ENCODE measurements at regions not wholly inside any gene's neighbourhood (a gene's known extent, or its start where the extent isn't known, plus 50 kb on each side); places are given as distances from the start of the nearest gene placed in this dataset.

DNA sequence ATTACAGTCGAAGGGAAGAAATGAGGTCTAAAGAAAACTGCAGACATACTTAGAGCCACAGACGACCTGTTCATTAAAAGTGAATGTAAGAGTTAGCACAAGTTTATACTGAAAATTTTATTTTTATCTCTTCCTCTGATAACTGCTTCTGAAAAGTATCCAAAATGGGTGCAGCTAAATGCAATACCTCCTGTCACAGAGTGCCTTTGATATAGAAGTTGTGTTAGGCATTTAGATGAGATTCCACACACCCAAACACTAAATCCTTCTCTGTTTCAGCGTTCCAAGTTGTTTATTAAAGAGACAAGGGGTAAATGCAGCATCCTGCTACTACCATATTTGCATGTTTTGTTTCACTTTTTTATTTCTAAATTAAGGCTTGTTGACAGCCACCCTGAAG, 214.7 kb upstream of the TSHZ2 start:
- H3K4me2 ChIP-seq (ENCODE audit: low read depth, low read length): no peak overlapping the region
- FAIRE-seq: no peak
- 0% methylated on average over 3 of the region's 3 CpGs for WGBS (ENCODE audit: low lambda C conversion rate)
- no peaks in the 10 kb centered on the region for H3K27me3 ChIP-seq (ENCODE audit: control insufficient read depth in 1 of 2, insufficient read depth in 2 of 2, low read length in 2 of 2)
- H4K20me1 ChIP-seq (ENCODE audit: insufficient read depth, low read length): no peaks in the 10 kb centered on the region
- no TSS peak for BruUV-seq (replicated peaks)
- ChIA-PET CTCF (ENCODE audit: low intra/inter-chr PET ratio, low total read pairs) (no interaction called here), POLR2A (no interaction called here)
- peaks cover 27% of the 10 kb centered on the region for H3K9me3 ChIP-seq (ENCODE audit: low read length)
- no peak overlapping the region for H3K4me3 ChIP-seq (replicated peaks in 1 of 3; ENCODE audit: insufficient read depth in 1 of 3, low read depth in 2 of 3, low read length in 3 of 3)
- no peak overlapping the region for H3K27ac ChIP-seq (ENCODE audit: extremely low read length, insufficient read depth, low read length)
- in situ Hi-C loops (cut with HindIII; ENCODE audit: extremely low pct_ligation_motif_present, low pct_unique_long_range_greater_than_20kb): no loop called here
- H3K9ac ChIP-seq (ENCODE audit: insufficient read depth, low read depth, low read length): no peak overlapping the region
- H3K4me1 ChIP-seq (ENCODE audit: insufficient read depth, low read length): no peaks in the 10 kb centered on the region
- H2AFZ ChIP-seq (ENCODE audit: low read length): no peak overlapping the region
- no peaks in the 10 kb centered on the region for H3K36me3 ChIP-seq (replicated peaks in 1 of 2; ENCODE audit: control insufficient read depth in 1 of 2, insufficient read depth in 2 of 2, low read length in 2 of 2)
- TF ChIP-seq EEA1 (CRISPR knock-in tag; IDR thresholded peaks at IDR 0.05; ENCODE audit: borderline replicate concordance) (no peak), TBL1XR1 (IDR thresholded peaks at IDR 0.05; ENCODE audit: borderline replicate concordance, low read length, partially characterized antibody) (no peak)
- H3K79me2 ChIP-seq (ENCODE audit: insufficient read depth, low read length): no peaks in the 10 kb centered on the region
- ATAC-seq: no peak
- intact Hi-C loops (cut with micrococcal nuclease; ENCODE audit: unreplicated experiment): no loop called here
- DNase-seq (ENCODE audit: low spot score): no peak

DNA sequence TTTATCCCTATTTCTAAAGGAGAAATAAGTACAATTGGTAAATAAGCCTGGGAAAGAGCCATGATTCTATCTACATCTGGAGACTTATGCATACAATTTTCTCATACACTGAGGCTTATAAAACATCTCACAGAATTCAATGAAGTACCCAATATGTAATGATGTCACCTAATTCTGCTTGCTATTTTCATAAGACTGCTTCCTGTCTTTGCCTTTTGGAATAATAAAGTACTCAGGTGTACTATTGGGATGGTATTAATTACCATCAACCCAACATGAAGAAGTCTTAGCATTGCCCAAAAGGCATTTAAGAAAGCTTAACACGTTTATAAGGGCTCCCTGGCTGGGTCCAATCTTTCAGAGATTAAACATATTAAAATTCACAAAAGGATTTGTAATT, 216.4 kb upstream of the TSHZ2 start:
- Histone ChIP-seq H2AFZ (ENCODE audit: low read length) (no peak overlapping the region), H3K4me3 (replicated peaks in 1 of 3; ENCODE audit: insufficient read depth in 1 of 3, low read depth in 2 of 3, low read length in 3 of 3) (no peak overlapping the region), H3K36me3 (replicated peaks in 1 of 2; ENCODE audit: control insufficient read depth in 1 of 2, insufficient read depth in 2 of 2, low read length in 2 of 2) (no peaks in the 10 kb centered on the region), H3K4me1 (ENCODE audit: insufficient read depth, low read length) (no peaks in the 10 kb centered on the region), H3K9ac (ENCODE audit: insufficient read depth, low read depth, low read length) (no peak overlapping the region), H4K20me1 (ENCODE audit: insufficient read depth, low read length) (no peaks in the 10 kb centered on the region), H3K27me3 (ENCODE audit: control insufficient read depth in 1 of 2, insufficient read depth in 2 of 2, low read length in 2 of 2) (no peaks in the 10 kb centered on the region), H3K4me2 (ENCODE audit: low read depth, low read length) (no peak overlapping the region), H3K79me2 (ENCODE audit: insufficient read depth, low read length) (no peaks in the 10 kb centered on the region), H3K9me3 (ENCODE audit: low read length) (peaks cover 15% of the 10 kb centered on the region; the same call in 1 of the 2 replicates), H3K27ac (ENCODE audit: extremely low read length, insufficient read depth, low read length) (no peak overlapping the region)
- CTCF ChIA-PET (ENCODE audit: low intra/inter-chr PET ratio, low total read pairs): no interaction called here
- intact Hi-C loops (cut with micrococcal nuclease; ENCODE audit: unreplicated experiment) (no loop called here), in situ Hi-C loops (cut with HindIII; ENCODE audit: extremely low pct_ligation_motif_present, low pct_unique_long_range_greater_than_20kb) (no loop called here)
- 4% methylated on average over 1 of the region's 1 CpG for WGBS (ENCODE audit: low lambda C conversion rate)
- BruUV-seq (replicated peaks): no TSS peak
- FAIRE-seq (no peak), ATAC-seq (no peak), DNase-seq (ENCODE audit: low spot score) (no peak)
- TF ChIP-seq, protein P1, sequence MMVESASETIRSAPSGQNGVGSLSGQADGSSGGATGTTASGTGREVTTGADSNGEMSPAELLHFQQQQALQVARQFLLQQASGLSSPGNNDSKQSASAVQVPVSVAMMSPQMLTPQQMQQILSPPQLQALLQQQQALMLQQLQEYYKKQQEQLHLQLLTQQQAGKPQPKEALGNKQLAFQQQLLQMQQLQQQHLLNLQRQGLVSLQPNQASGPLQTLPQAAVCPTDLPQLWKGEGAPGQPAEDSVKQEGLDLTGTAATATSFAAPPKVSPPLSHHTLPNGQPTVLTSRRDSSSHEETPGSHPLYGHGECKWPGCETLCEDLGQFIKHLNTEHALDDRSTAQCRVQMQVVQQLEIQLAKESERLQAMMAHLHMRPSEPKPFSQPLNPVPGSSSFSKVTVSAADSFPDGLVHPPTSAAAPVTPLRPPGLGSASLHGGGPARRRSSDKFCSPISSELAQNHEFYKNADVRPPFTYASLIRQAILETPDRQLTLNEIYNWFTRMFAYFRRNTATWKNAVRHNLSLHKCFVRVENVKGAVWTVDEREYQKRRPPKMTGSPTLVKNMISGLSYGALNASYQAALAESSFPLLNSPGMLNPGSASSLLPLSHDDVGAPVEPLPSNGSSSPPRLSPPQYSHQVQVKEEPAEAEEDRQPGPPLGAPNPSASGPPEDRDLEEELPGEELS (CRISPR knock-in tag; IDR thresholded peaks at IDR 0.05): no peak
- no peak for TF ChIP-seq ZNF441 (CRISPR knock-in tag; IDR thresholded peaks at IDR 0.05; ENCODE audit: borderline replicate concordance)
- peak; percentile 85 for TF ChIP-seq ATF7 (IDR thresholded peaks at IDR 0.05)
- TF ChIP-seq ATF7 (CRISPR knock-in tag; IDR thresholded peaks at IDR 0.05): no peak
- TF ChIP-seq, protein P2, sequence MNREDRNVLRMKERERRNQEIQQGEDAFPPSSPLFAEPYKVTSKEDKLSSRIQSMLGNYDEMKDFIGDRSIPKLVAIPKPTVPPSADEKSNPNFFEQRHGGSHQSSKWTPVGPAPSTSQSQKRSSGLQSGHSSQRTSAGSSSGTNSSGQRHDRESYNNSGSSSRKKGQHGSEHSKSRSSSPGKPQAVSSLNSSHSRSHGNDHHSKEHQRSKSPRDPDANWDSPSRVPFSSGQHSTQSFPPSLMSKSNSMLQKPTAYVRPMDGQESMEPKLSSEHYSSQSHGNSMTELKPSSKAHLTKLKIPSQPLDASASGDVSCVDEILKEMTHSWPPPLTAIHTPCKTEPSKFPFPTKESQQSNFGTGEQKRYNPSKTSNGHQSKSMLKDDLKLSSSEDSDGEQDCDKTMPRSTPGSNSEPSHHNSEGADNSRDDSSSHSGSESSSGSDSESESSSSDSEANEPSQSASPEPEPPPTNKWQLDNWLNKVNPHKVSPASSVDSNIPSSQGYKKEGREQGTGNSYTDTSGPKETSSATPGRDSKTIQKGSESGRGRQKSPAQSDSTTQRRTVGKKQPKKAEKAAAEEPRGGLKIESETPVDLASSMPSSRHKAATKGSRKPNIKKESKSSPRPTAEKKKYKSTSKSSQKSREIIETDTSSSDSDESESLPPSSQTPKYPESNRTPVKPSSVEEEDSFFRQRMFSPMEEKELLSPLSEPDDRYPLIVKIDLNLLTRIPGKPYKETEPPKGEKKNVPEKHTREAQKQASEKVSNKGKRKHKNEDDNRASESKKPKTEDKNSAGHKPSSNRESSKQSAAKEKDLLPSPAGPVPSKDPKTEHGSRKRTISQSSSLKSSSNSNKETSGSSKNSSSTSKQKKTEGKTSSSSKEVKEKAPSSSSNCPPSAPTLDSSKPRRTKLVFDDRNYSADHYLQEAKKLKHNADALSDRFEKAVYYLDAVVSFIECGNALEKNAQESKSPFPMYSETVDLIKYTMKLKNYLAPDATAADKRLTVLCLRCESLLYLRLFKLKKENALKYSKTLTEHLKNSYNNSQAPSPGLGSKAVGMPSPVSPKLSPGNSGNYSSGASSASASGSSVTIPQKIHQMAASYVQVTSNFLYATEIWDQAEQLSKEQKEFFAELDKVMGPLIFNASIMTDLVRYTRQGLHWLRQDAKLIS (CRISPR knock-in tag; IDR thresholded peaks at IDR 0.05): no peak
- POLR2A ChIA-PET: no interaction called here
